Embryonic facial prominence (tissue), 1 donor: ENCODE measurements at regions not wholly inside any gene's neighbourhood (a gene's known extent, or its start where the extent isn't known, plus 50 kb on each side); places are given as distances from the start of the nearest gene placed in this dataset.
"Not testable (repeated sequence)": the region's sequence is repeated elsewhere in the genome, so short reads cannot be mapped to it uniquely, and the experiment has no call there.

Experiments
- DNase-seq: peaks from one replicate; pipeline ENCODE4 v3.0.0-alpha.2; 2016; ENCODE audit errors: extremely low spot score

DNA sequence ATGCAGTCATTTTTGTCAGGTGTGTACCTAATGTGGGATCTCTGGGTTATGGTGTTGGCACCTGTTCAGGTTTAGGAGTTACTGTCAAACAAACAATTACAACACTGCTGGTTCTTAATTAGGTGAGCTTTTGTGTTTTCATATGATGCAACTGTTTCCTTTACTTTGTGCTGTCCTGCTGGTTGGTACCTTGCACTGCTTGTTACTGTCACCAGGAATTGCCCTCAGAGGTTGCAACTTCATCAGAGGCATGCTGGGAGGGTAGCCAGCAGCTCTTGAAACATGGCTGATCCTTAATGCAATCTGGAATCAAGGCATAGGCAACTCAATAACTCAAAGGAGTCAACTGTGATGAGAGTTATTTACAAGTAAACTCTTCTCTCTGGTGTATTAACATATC lies 400.3 kb downstream of the MIAT start:
- no peak for DNase-seq

DNA sequence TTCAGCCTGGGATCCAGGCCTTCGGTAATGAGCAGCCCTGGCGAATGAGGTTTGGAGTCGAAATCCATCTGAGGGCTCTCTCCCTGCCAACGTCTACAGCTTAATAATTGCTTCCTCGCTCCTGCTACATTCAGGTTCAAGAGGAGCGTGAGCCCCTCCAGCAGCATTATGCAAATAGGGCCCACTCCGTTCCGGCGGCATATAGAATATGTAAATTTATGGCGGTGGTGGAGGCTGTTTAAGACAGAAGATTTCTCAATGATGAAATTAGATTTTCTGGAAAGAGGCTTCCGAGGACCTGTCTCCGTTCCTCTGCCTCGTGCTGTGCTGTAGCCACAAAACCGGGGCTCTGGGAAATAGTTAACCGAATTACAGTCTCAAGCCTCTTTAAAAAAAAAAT lies 402.8 kb downstream of the MIAT start:
- DNase-seq: no peak

DNA sequence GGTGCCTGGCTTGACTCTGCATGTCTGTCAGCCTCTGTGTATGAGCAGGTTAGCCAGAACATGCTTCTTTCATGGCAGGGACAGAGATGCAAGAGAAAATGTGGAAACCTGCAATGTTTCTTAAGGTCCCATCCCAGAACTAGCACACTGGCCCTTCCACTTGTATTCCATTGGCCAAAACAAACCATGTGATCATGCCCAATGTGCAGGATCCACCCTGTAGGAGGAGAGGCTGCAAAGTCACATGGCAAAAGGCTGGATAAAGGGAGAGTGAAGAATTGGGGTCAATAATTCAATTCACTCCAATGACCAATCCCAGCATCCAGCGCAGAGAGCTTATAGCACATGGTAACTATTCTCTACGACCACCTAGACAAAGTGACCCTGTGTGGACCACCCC lies 405.5 kb downstream of the MIAT start:
- DNase-seq: no peak

DNA sequence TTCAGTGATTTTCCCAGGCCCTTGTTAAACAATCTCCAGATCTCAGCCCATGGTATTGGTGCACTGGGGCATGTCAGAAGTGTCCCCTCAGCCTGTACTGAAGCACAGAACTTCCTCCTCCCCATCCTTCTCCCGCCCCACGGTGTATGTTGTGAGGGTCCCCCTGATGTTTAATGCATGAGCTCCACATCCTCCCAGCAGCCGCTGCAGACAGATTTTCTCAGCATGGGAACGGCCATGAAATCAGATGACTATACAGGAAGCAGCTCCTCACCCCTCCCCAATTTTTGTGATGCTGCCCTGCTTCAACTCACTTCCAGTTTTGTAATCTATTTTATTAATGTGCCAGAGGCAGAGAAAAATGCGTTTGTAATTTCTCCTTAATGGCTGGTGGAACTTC lies 406.0 kb downstream of the MIAT start:
- DNase-seq: no peak

DNA sequence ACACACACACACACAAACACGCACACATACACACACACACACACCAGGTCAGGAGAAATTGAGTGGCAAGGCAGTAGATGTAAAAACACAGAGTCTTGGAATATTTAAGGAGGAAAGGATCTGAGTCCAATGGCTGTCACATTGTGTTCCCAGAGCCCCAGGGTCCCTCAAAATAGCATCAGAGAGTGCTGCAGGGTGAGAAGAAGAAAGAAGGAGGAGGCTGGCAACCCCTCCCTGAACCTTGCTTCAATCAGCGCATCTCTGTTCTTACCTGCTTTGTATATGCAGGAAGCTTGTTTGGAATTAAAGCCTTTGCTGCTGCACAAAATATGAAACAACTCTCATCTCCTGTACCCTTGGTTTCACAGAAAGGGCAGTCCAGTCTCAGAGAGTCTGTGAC lies 406.5 kb downstream of the MIAT start:
- DNase-seq: no peak

DNA sequence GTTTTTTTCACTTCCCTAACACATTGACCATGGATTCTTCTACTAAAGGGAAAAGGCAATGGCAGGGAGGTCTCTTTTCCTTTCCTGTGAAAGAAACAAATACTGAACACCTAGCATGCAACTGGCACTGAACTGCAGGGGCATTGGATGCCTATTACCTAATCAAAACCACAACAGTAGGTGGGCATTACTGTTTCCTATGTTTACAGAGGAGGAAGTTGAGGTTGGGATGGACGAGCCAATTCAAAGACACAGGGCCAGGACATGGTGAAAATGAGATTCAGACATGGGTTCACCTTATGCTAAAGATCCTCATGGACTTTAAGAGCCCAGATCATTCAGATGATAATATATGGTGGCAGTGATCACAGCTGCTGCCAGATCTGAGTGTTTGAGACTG lies 407.0 kb downstream of the MIAT start:
- DNase-seq: no peak

DNA sequence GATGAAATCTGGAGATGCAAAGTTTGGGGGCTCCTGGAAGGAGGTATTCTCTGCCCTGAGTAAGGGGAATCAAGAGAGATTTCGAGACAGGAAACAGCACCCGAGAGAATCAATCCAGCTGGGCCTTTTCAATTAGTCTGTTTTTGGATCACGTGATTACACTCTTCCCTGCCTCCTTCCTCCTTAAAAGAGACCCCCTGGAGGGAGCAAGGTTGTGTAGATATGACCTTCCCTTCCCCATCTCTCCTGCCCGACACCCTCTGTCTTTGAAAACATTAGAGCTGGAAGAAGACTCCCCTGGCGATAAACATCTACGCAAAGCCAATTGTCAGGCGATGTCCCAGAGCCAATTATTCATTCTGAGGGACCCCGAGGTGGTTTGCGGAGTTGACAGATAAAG lies 407.9 kb downstream of the MIAT start:
- no peak for DNase-seq

DNA sequence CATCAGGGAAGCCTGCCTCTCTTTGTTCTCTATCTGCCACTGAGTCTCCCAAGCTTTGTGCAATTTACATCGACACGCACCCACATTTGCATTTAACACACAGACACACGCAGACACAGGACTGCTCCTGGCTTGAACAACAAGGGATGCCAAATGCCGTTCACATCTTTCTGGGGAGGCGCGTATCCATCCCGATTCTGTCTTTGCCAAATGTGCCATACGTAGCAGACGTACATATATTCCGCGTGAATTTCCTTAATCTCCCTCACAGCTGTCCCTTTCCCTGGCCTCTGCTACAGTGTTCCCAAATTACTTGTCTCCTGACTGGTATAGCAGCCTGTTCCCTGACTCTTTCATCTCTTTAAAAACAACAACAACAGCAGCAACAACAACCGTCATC lies 409.5 kb downstream of the MIAT start:
- no peak for DNase-seq

DNA sequence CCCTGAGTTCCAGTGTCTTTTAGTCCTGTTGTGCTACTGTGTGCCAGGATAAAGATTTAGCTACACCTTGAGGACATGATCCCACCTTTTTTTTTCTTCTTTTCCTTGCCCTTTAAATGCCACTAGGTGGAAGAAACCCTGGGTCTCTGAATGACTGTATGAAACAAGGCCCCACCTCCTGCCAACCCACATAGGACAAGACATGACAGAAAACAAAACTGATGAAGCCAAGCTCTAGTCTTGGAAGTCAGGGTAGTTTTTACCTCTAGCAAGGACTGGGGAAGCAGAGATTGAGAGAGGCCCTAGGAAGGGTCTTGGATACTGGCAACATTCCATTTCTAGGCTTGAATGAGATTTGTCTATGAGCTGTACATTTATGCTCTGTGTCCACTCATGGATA lies 410.7 kb downstream of the MIAT start:
- DNase-seq: no peak

DNA sequence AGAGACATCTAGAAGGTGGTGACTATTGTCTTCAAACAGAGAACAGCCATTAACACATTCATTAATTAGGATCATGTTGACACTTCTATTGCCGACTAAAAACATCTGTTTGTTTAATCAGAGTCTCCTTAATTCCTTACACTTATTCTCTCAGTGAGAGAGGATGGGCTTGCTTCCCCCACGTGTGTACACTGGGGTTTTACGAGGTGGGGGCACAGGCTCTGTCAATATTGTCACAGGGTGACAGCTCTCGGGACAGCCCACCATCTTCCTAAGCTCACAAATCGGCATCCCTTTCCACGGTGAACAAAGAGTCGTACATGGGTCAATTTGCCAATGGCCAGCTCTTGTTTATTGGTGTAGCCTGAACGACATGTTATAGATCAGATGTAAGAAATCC lies 413.2 kb downstream of the MIAT start:
- no peak for DNase-seq

DNA sequence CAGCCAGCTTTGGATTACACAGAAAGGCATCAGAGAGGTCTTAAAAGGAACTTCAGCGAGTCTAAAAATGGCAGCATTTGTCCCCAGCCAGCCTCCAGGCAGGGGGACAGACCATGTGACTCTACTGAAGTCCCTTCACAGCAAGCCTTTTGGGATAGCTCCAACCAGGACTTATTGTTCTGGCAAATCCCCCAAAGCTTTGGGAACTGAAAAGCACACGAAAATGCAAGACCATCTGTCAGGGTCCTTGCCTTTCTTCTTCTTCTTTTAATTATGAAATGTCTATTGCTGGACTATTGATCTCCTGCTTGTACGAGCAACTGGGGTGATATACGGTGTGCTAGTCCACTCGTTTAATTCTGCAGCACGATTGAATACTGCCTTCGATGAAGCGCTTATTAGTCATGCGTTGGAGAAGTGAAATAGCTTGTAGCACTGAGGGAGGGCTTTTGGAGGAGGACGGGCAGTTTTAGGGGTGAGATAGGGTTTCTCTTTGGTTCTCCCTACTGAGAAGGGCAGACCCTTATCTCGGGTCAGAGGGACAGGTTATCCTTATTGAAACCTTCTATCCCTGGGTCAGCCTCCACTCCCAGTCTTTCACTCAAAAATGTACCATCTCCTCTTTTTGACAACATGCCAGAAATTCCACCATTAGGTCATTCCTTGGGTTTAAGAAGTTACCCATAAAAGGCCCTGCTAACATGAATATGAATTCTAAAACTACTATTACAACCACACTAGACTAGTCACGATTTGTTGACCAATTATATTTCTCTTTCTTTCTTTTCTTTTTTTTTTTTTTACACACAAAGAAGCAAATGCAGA lies 416.4 kb downstream of the MIAT start:
- DNase-seq: no peak

DNA sequence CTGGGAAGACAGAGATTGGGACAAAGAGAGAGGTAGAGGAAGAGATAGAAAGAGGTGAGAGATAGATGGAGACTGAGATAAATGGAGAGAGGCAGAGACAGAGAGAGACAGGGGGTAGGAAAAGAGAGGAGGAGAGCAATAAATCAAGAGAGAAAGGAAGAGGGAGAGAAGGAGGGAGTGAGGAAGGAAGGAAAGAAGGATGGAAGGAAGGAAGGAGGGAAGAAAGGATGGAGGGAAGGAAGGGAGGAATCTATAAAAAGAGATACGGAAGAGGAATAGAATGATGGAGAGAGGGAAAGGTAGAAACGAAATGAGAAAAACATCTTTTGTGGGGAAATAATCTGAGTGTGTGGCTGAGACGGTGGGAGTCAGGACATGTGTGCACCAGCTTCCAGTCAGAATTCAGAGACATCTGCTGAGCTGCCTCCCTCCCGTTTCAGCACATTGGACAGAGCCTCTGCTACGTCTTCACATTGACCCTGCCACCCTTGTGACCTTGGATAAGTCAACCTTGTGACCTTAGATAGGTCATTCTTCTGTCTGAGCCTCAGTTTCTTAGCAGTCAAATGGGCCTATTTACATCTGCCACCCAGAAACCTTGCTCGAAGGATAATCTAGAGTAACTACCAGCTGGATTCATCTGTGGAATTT lies 417.8 kb downstream of the MIAT start:
- no peak for DNase-seq

DNA sequence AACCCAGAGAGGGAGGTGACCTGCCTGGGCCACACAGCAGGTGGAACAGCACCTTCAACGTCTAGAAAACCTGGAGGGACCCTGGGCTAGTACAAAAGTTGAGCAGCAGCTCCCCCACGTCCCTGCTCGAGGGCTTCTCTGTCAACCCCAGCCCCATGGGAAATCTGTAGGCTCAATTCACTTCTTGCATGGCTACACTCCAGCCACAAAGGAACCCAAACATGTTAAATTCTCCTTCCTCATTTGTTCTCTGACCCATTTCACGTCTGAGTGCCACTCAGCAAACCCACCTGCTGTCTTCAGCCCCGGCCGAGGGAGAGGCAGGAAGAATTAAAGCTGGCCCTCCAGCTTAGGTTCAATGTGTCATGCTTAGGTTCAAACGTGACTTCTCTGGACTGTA lies 418.5 kb downstream of the MIAT start:
- no peak for DNase-seq

DNA sequence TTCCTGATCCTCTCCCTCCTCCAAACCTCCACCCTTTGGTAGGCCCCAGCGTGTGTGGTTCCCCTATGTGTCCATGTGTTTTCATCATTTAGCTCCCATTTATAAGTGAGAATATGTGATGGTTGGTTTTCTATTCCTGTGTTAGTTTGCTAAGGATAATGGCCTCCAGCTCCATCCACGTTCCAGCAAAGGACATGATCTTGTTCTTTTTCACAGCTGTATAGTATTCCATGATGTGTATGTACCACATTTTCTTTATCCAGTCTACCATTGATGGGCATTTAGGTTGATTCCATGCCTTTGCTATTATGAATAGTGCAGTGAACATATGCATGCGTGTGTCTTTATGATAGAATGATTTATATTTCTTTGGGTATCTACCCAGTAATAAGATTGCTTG lies 420.7 kb downstream of the MIAT start:
- DNase-seq: not testable (repeated sequence)

DNA sequence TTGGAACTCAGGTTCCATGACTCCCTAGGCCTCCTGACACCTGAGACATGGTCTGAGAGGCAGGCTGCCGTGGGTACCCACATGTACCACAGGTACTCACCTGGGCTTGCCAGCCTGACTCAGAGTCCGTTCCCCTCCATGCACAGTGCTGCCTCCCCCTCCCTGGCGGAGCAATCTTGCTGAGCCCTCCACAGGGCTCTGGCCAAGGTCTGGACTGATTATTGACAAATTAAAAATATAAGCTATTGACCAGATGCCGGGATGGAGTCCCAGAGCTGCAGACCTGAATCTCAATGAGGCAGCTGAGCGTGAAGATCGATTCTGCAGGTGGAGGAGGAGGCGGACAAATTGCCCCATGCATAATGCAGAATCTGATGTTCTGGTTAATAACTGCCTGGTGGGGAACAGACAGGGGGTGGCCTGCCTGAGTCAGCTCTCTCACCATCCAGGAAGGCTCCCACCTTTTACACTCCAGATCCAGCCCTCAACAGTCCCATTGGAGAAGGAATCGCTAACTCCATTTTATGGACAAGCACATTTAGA lies 422.7 kb downstream of the MIAT start:
- no peak for DNase-seq

DNA sequence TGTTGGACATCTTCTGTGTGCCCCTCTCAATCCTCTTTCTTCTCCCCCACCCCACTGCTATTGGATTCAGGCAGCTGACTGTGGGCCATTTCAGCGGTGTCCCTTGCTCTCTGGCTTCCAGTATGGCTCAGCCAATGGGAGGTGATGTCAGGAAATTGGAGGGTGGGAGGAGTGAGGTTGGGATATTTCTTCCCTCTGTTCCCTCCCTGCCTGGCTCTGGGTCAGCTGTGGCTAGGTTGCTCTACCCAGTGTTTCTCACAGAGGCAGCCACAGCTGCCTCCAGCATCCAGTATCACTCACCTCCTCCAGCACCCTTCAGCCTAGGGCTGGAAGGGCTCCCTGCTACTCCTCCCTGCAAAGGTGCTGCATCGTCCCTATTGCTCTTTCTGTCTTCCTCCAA lies 423.5 kb downstream of the MIAT start:
- no peak for DNase-seq

DNA sequence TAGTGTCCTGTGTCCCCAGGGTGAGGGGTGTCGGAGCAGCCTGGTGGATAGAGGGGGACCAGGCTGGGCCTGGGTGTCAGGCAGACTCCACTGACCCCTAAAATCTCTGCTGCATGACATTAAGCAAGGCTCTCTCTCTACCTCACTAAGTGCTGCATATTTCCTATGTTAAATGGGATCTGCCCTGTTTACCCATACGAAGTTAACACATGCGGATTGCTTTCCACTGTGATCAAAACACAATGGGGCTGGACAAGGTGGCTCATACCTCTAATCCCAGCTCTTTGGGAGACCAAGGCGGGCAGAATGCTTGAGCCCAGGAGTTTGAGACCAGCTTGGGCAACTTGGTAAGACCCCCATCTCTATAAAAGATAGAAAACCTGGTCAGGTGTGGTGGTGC lies 426.2 kb downstream of the MIAT start:
- DNase-seq: no peak

DNA sequence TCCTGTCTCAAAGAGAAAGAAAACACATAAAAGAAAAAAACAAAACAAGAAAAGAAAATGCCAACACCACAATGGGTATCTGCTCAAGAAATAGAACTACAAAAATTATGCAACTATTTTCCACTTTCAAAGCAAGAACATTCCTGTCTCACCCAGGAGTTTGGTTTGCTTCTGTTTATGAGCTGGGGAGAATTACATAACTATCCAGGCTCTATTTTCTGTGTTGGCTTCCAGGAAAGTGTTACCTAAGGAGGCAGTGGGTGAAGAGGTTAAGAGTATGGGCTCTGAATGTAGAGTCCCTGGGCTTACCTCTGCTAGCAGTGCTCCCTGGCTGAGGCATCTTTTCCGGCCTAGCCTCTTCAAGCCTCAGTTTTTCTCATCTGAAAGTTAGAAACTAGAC lies 426.7 kb downstream of the MIAT start:
- no peak for DNase-seq

DNA sequence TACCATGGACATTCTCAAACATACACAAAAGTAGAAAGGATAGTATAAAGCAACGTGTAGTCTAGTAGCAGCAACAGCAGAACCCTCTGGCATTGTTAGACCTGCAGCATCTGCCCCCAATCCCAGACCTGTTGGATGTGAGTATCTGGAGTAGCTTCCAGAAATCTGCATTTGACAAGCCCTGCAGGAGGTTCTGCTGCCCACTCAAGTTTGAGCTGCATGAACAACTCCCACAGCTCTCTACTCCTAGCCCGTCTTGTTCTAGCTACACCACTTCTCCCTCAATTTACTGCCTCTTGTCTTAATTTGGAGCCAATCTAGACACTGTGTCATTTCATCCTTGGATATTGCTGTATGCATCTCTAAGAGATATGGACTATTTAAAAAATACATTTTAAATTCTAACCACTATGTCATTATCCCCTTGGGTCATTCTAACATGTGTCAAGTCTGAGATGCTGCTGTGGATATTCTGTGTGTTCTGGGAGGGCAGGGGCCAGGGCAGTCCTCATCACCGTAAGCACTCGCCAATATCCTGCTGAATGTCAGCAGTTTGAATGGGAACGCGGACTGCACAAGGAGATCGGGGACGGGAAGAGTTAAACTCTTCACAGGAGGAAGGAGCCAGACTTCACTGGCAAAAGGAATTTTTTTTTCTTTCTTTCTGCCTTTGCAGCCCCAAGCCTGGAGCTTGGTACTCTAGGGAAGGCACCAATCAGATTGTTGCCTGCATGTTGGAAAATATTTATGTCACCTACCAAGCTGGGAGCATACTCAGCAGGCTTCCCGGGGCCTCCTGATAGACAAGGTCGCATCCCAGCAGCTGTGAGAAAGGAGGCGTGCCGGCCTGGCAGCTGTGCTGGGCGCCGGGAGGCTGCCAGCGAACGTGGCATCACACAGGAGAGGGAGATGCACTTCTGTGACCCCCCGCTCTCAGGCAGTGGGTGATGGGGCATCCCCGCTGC lies 429.0 kb downstream of the MIAT start:
- DNase-seq: no peak

DNA sequence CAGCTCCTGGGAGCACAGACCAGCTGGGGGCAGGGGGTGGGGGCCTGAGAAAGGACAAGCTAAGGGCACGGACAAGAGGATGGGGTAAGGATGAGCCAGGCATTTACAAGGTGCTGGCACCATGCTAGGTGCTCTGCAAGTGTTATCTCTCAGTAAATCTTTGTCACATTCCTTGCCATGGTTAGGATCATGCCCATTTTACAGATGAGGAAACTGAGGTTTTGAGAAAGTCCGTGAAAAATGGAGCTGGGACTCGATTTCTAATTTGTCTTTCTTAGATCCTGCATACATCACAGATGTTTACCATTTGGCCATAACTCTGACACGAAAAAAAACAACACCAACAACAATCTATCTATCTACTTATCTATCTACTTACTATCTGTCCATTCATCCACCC lies 429.7 kb downstream of the MIAT start:
- DNase-seq: no peak

DNA sequence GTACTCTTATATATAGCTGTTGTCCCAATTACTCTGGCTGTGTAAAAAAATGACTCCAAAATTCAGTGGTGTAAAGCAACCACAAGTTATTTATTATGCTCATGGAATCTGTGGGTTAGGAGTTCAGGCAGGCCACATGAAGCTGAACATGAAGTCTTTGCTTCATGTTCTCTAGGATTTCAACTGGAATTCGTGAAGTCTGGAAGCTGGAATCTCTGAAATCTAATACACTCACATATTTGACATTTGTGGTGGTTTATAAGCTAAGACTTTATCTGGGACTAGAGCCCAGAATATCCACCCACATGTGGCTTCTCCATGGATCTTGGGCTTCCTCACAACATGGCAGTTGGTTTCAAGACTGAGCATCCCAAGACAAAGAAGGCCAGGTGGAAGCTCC lies 430.6 kb downstream of the MIAT start:
- DNase-seq: no peak

DNA sequence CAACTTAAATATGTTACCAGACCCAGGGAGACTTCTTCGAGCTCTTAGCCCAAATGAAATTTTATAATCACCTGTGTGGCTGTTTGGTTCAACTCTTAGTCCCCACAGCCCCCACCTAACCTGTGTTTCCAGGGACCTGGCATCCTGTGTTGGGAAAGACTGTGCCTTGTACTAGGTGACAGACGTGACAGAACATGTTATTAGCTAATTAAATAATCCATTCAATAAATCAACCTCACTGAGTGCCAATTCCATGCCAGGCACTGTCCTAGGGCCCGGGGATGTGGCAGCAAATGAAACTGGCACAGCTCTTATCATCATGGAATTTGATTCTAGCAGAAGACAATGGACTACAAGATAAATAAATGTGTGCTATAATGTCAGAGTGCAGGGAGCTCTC lies 431.9 kb downstream of the MIAT start:
- DNase-seq: no peak
